Neuronal stem cell (in vitro differentiated cells): ENCODE measurements at regions not wholly inside any gene's neighbourhood (a gene's known extent, or its start where the extent isn't known, plus 50 kb on each side); places are given as distances from the start of the nearest gene placed in this dataset.

Source experiments
- DNase-seq: peaks from one replicate; pipeline ENCODE4 v3.0.0-alpha.2; 2013; ENCODE audit warnings: low spot score
- H2AFZ ChIP-seq: one replicate; pipeline ENCODE4 v1.6.1; 2013; ENCODE audit warnings: mild to moderate bottlenecking, low read length, inconsistent platforms
- H2AK5ac ChIP-seq: 2 replicates; pipeline ENCODE4 v1.6.1; 2013; ENCODE audit warnings: low read depth, mild to moderate bottlenecking, inconsistent platforms, low read length, moderate library complexity, mixed read lengths
- H2BK120ac ChIP-seq: 2 replicates; pipeline ENCODE4 v1.6.1; 2013; ENCODE audit warnings: low read depth, mild to moderate bottlenecking, inconsistent platforms, low read length, moderate library complexity, mixed read lengths
- H2BK12ac ChIP-seq: one replicate; pipeline ENCODE4 v1.6.1; 2013; ENCODE audit warnings: low read length, inconsistent platforms
- H2BK15ac ChIP-seq: 2 replicates; pipeline ENCODE4 v1.6.1; 2013; ENCODE audit warnings: mild to moderate bottlenecking, low read length, inconsistent platforms, mixed read lengths
- H2BK5ac ChIP-seq: one replicate; pipeline ENCODE4 v1.6.1; 2013; ENCODE audit warnings: inconsistent platforms, mild to moderate bottlenecking, low read length, moderate library complexity
- H3K14ac ChIP-seq: one replicate; pipeline ENCODE4 v1.6.1; 2013; ENCODE audit warnings: low read length, inconsistent platforms
- H3K18ac ChIP-seq: 2 replicates; pipeline ENCODE4 v1.6.1; 2013; ENCODE audit warnings: low read length, inconsistent platforms
- H3K23ac ChIP-seq: 2 replicates; pipeline ENCODE4 v1.6.1; 2013; ENCODE audit warnings: low read depth, mild to moderate bottlenecking, mixed read lengths, low read length, inconsistent platforms; ENCODE audit not compliant: poor library complexity
- H3K27ac ChIP-seq: replicated peaks from 3 replicates; pipeline ENCODE4 v1.5.1; 2013; ENCODE audit warnings: low read length, inconsistent platforms
- H3K27me3 ChIP-seq, 3 experiments: 2 replicates each; pipeline ENCODE4 v1.6.1; 2013; ENCODE audit warnings: low read length in 3 of 3, mild to moderate bottlenecking in 2 of 3, inconsistent platforms in 1 of 3, low read depth in 1 of 3, mixed read lengths in 1 of 3, moderate library complexity in 1 of 3; ENCODE audit not compliant: control insufficient read depth in 3 of 3, insufficient read depth in 3 of 3
- H3K36me3 ChIP-seq, 2 donors: replicated peaks in 1 of 2; 2 replicates each; pipeline ENCODE4 v1.6.1; 2013; ENCODE audit warnings: low read length in 2 of 2; ENCODE audit not compliant: control insufficient read depth in 2 of 2, insufficient read depth in 2 of 2
- H3K4ac ChIP-seq: 2 replicates; pipeline ENCODE4 v1.6.1; 2013; ENCODE audit warnings: inconsistent platforms, mild to moderate bottlenecking, low read length, moderate library complexity
- H3K4me1 ChIP-seq, 2 donors: 1 replicate in 1 of 2; 2 replicates in 1 of 2; pipeline ENCODE4 v1.6.1; 2013; ENCODE audit warnings: low read length in 2 of 2, low read depth in 1 of 2; ENCODE audit not compliant: control insufficient read depth in 2 of 2, insufficient read depth in 1 of 2
- H3K4me2 ChIP-seq: one replicate; pipeline ENCODE4 v1.6.1; 2013; ENCODE audit warnings: mild to moderate bottlenecking, low read length, inconsistent platforms; ENCODE audit not compliant: insufficient read depth, poor library complexity, severe bottlenecking
- H3K4me3 ChIP-seq, 2 donors: 2 replicates each; pipeline ENCODE4 v1.5.1; 2013; ENCODE audit warnings: low read length in 2 of 2, mild to moderate bottlenecking in 2 of 2, inconsistent platforms in 1 of 2, moderate library complexity in 1 of 2
- H3K79me1 ChIP-seq: one replicate; pipeline ENCODE4 v1.6.1; 2013; ENCODE audit warnings: low read depth, mild to moderate bottlenecking, inconsistent platforms, low read length, moderate library complexity
- H3K9ac ChIP-seq: one replicate; pipeline ENCODE4 v1.6.1; 2013; ENCODE audit warnings: mild to moderate bottlenecking, low read depth, low read length, inconsistent platforms; ENCODE audit not compliant: poor library complexity
- H3K9me3 ChIP-seq, 2 donors: replicated peaks in 1 of 2; 2 replicates each; pipeline versions ENCODE3 to v1.6.1; 2013; ENCODE audit warnings: low read length in 2 of 2, mild to moderate bottlenecking in 2 of 2, inconsistent platforms in 1 of 2, low read depth in 1 of 2, mixed read lengths in 1 of 2, moderate library complexity in 1 of 2; ENCODE audit not compliant: control insufficient read depth in 2 of 2, insufficient read depth in 1 of 2
- H4K8ac ChIP-seq: one replicate; pipeline ENCODE4 v1.6.1; 2013; ENCODE audit warnings: low read depth, mild to moderate bottlenecking, inconsistent platforms, low read length, moderate library complexity
- H4K91ac ChIP-seq: one replicate; pipeline ENCODE4 v1.6.1; 2013; ENCODE audit warnings: low read length, low read depth, mild to moderate bottlenecking, inconsistent platforms; ENCODE audit not compliant: poor library complexity
- WGBS, 2 donors: extraction: QIAGEN DNeasy Blood & Tissue Kit; methylation state at CpG; one replicate each; pipeline ENCODE4 v1.1.7; 2013; ENCODE audit warnings: missing lambda C conversion rate in 2 of 2, mixed read lengths in 1 of 2; ENCODE audit not compliant: insufficient read length in 2 of 2, insufficient replicate concordance in 1 of 2; ENCODE audit errors: extremely low coverage in 2 of 2; 5-methylcytosine and 5-hydroxymethylcytosine counted together

DNA sequence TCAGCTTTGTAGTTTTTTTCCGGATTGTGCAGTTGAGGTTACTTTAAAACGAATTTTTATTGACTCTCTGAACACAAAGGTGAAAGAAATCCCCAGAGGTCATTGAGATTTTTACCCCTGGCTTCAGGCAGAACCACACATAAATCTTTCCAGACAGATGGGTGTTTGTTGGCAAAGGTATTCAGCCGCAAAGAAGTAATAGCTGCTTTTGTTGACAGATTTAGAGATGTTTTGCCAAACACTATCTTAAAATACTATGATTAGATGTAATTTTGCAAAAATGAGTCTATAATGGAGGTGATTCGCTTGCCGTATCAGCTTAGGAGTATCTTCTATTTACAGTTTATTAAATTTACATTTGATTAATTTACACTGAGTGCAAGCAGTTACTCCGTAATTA, 418.3 kb upstream of the CLINT1 start:
- Histone ChIP-seq H3K18ac (no peak overlapping the region), H2BK5ac (no peak overlapping the region), H3K4ac (no peak overlapping the region), H3K14ac (no peak overlapping the region), H2AK5ac (no peak overlapping the region), H4K91ac (no peak overlapping the region), H3K27me3 (no peaks in the 10 kb centered on the region), H3K9me3 (no peaks in the 10 kb centered on the region), H3K4me2 (no peak overlapping the region), H3K4me3 (no peak overlapping the region), H2AFZ (no peak overlapping the region), H4K8ac (no peak overlapping the region), H2BK12ac (no peak overlapping the region), H3K36me3 (peaks cover 0 to 2% of the 10 kb centered on the region in 2 donors), H3K4me1 (peaks cover 0 to 7% of the 10 kb centered on the region in 2 donors), H3K23ac (no peak overlapping the region), H2BK15ac (no peak overlapping the region), H3K9ac (no peak overlapping the region), H3K79me1 (no peaks in the 10 kb centered on the region), H3K27ac (no peak overlapping the region), H2BK120ac (no peak overlapping the region)
- DNase-seq, result no peak
- no CpG with 5 or more reads among the region's 6 CpGs for WGBS, 2 donors

DNA sequence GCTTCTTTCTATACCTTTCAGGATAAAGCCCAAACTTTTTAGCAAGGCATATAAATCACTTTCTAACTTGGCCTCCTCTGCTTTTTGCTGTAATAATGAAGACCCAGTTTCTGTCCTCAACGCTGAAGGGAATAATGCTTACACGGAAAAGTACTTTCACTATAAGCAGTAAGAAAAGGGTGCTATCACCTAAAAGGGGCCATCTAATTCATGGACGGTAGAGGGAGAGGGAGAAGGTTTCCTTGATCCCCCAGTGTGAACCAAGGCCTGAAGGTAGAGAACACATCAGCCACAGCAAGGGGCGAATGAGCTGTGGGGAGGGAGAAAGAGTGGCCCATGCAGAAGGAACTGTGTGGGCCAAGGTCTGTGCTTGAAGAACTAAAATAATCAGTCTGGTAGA, 417.7 kb upstream of the CLINT1 start:
- no peak overlapping the region for H3K4me2 ChIP-seq
- H4K8ac ChIP-seq, result no peak overlapping the region
- no peak overlapping the region for H3K18ac ChIP-seq
- no peak overlapping the region for H2BK5ac ChIP-seq
- H3K79me1 ChIP-seq, result no peaks in the 10 kb centered on the region
- no peak for DNase-seq
- H2AFZ ChIP-seq, result no peak overlapping the region
- H3K4me1 ChIP-seq, result peaks cover 0 to 9% of the 10 kb centered on the region in 2 donors
- no CpG with 5 or more reads among the region's 4 CpGs for WGBS, 2 donors
- no peak overlapping the region for H3K23ac ChIP-seq
- no peak overlapping the region for H2BK120ac ChIP-seq
- no peak overlapping the region for H3K9ac ChIP-seq
- H3K36me3 ChIP-seq, result peaks cover 0 to 2% of the 10 kb centered on the region in 2 donors
- H3K9me3 ChIP-seq, result no peaks in the 10 kb centered on the region
- no peak overlapping the region for H3K4ac ChIP-seq
- no peak overlapping the region for H3K4me3 ChIP-seq
- no peak overlapping the region for H3K27ac ChIP-seq
- H3K27me3 ChIP-seq, result no peaks in the 10 kb centered on the region
- H2BK12ac ChIP-seq, result no peak overlapping the region
- H3K14ac ChIP-seq, result no peak overlapping the region
- no peak overlapping the region for H2BK15ac ChIP-seq
- no peak overlapping the region for H4K91ac ChIP-seq
- H2AK5ac ChIP-seq, result no peak overlapping the region

DNA sequence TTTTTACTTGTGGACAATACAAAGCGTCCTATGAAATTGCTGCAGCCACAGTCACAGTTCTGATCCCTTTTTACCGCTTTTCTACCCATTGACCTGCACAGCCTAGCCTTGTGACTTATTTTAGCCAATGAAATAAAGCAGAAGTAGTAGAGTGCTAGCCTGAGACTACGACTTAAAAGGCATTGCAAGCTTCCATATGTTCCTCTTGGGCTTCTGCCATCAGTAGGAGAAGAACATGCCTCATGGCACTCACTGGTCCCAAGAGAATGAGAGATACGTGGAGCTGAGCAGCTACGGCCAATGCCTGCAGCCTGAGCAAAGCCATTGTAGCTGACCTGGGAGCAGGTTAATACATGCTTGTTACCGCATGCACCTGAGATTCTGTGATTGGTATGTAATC, 416.6 kb upstream of the CLINT1 start:
- Histone ChIP-seq H4K8ac (no peak overlapping the region), H2BK12ac (no peak overlapping the region), H3K27ac (no peak overlapping the region), H3K9me3 (no peaks in the 10 kb centered on the region), H3K4me3 (no peak overlapping the region), H3K36me3 (peaks cover 0 to 2% of the 10 kb centered on the region in 2 donors), H3K18ac (no peak overlapping the region), H3K79me1 (no peaks in the 10 kb centered on the region), H2BK120ac (no peak overlapping the region), H3K4ac (no peak overlapping the region), H2AK5ac (no peak overlapping the region), H3K4me1 (peaks cover 0 to 16% of the 10 kb centered on the region in 2 donors), H3K9ac (no peak overlapping the region), H2BK15ac (no peak overlapping the region), H3K4me2 (no peak overlapping the region), H3K14ac (no peak overlapping the region), H3K23ac (no peak overlapping the region), H2AFZ (no peak overlapping the region), H3K27me3 (no peaks in the 10 kb centered on the region), H2BK5ac (no peak overlapping the region), H4K91ac (no peak overlapping the region)
- no CpG with 5 or more reads among the region's 6 CpGs for WGBS, 2 donors
- no peak for DNase-seq

DNA sequence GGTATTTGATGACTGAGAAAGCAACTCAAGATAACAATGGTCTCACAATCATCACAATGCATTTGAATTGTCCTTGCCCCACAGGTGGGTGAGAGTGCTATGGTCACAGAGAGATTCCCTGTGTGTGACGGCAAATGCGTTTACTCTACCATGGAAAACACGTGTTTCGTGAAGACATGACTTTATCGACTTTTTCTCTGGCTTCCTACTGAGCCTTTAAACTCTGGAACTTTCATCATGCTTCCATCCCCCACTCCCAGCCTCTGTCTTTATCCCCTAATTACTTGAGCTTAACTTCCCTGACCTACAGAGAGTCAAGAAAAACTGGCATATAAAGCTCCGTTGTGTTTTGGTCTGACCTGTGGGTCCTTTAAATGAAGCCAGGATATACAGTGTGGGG, 414.1 kb upstream of the CLINT1 start:
- no peaks in the 10 kb centered on the region for H3K79me1 ChIP-seq
- H3K9ac ChIP-seq, result no peak overlapping the region
- no peak overlapping the region for H2BK5ac ChIP-seq
- no peak overlapping the region for H3K4ac ChIP-seq
- H3K4me3 ChIP-seq, result no peak overlapping the region
- no peak overlapping the region for H2BK12ac ChIP-seq
- no peaks in the 10 kb centered on the region for H3K27me3 ChIP-seq
- H4K91ac ChIP-seq, result no peak overlapping the region
- no peak overlapping the region for H3K4me2 ChIP-seq
- no peak overlapping the region for H3K18ac ChIP-seq
- no peak overlapping the region for H2BK120ac ChIP-seq
- H3K23ac ChIP-seq, result no peak overlapping the region
- no peaks in the 10 kb centered on the region for H3K9me3 ChIP-seq
- no peak overlapping the region for H2AK5ac ChIP-seq
- H2AFZ ChIP-seq, result no peak overlapping the region
- H3K36me3 ChIP-seq, result no peaks in the 10 kb centered on the region
- H3K4me1 ChIP-seq, result peaks cover 0 to 16% of the 10 kb centered on the region in 2 donors
- no peak overlapping the region for H2BK15ac ChIP-seq
- peak; percentile 63 for DNase-seq
- peak overlapping the region; percentile 68 for H3K27ac ChIP-seq
- no peak overlapping the region for H4K8ac ChIP-seq
- WGBS, 2 donors, result no CpG with 5 or more reads among the region's 6 CpGs
- H3K14ac ChIP-seq, result no peak overlapping the region
